ENCODE measurements at regions not wholly inside any gene's neighbourhood (a gene's known extent, or its start where the extent isn't known, plus 50 kb on each side); places are given as distances from the start of the nearest gene placed in this dataset.

DNA sequence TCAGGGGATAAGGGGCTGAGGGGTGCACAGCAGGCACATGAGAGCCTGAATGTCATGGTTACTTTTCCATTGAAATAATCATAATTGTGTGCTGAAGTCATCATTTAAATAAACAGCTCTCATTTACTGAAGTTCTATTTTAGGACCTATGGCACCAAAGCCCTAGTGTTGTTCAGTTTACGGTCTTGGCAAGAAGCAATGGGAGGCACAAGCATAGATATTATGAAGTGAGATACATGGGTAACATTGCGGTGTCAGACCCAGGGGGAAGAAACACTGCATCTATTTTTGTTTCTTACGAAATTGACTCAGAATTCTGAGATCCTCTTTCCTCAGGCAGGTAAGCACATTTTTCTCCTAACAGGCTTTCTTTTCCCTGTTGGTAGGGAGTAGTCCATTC lies 437.8 kb upstream of the PROX1 start:
- TF ChIP-seq POLR2A (IDR thresholded peaks at IDR 0.05) (no peak), POLR2AphosphoS5 (IDR thresholded peaks at IDR 0.05) (no peak), CTCF (IDR thresholded peaks at IDR 0.05 in 8 of 11, conservative IDR thresholded peaks at IDR 0.05 in 3 of 11) (no peak)
